Head of caudate nucleus (tissue), 42 donors: ENCODE measurements at regions not wholly inside any gene's neighbourhood (a gene's known extent, or its start where the extent isn't known, plus 50 kb on each side); places are given as distances from the start of the nearest gene placed in this dataset.

Experiments
- DNase-seq, 42 donors: peaks; one replicate each; pipeline versions ENCODE4 v3.0.0 to v3.0.0-alpha.2; 2020 to 2021; ENCODE audit warnings: mixed read lengths in 7 of 42
- intact Hi-C: fragments of 100-400 bp; cut with DNase I; formaldehyde crosslinking; loops from one replicate; pipeline ENCODE4 v1.15.0; 2022

- no peak for DNase-seq
Measured at GRCh38 chr2:71816815-71817214, 330.8 kb downstream of the CYP26B1 start.

GRCh38 chr2:71815701-71816474 lies 331.8 kb downstream of the CYP26B1 start:
- peak in 1 of 42 donors; percentile 1 for DNase-seq

More at GRCh38 chr2:71816815-71817214, 330.8 kb downstream of the CYP26B1 start:
- intact Hi-C loops, result no loop called here

GRCh38 chr2:71814885-71815284 lies 332.8 kb downstream of the CYP26B1 start:
- intact Hi-C loops, result no loop called here

More at GRCh38 chr2:71815701-71816474, 331.8 kb downstream of the CYP26B1 start:
- intact Hi-C loops, result no loop called here

GRCh38 chr2:71813807-71814470 lies 333.7 kb downstream of the CYP26B1 start:
- intact Hi-C loops, result no loop called here
- peak in 1 of 42 donors; percentile 2 for DNase-seq

More at GRCh38 chr2:71814885-71815284, 332.8 kb downstream of the CYP26B1 start:
- DNase-seq, result peak in 1 of 42 donors; percentile 12

- peak in 1 of 42 donors; percentile 5 for DNase-seq
- intact Hi-C loops, result no loop called here
Measured at GRCh38 chr2:71813315-71813714, 334.3 kb downstream of the CYP26B1 start.

- intact Hi-C loops, result no loop called here
- peak in 2 of 42 donors; percentile 0 to 1 for DNase-seq
Measured at GRCh38 chr2:71812736-71813135, 334.9 kb downstream of the CYP26B1 start.

GRCh38 chr2:71811726-71812125 lies 335.9 kb downstream of the CYP26B1 start:
- intact Hi-C loops, result no loop called here
- DNase-seq, result peak in 2 of 42 donors; percentile 2 to 10

GRCh38 chr2:71811157-71811556 lies 336.5 kb downstream of the CYP26B1 start:
- intact Hi-C loops, result no loop called here
- peak in 1 of 42 donors; percentile 3 for DNase-seq

GRCh38 chr2:71807581-71808451 lies 339.8 kb downstream of the CYP26B1 start:
- DNase-seq, result peak in 4 of 42 donors; percentile 1 to 26 (median 5)
- intact Hi-C loops, result loop anchor here (10.0 kb wide), 1 partner anchor 327 kb away; no protein-coding TSS in a partner anchor

- DNase-seq, result peak in 4 of 42 donors; percentile 1 to 3 (median 3)
- intact Hi-C loops, result loop anchor here (10.0 kb wide), 1 partner anchor 328 kb away; no protein-coding TSS in a partner anchor
Measured at GRCh38 chr2:71806432-71806831, 341.2 kb downstream of the CYP26B1 start.

- DNase-seq, result peak in 6 of 42 donors; percentile 0 to 11 (median 1)
- intact Hi-C loops, result loop anchor here (10.0 kb wide), 1 partner anchor 330 kb away; no protein-coding TSS in a partner anchor
Measured at GRCh38 chr2:71804281-71804751, 343.3 kb downstream of the CYP26B1 start.

GRCh38 chr2:71803398-71803797 lies 344.3 kb downstream of the CYP26B1 start:
- DNase-seq, result peak in 2 of 42 donors; percentile 2 to 4
- intact Hi-C loops, result loop anchor here (10.0 kb wide), 1 partner anchor 331 kb away; no protein-coding TSS in a partner anchor

GRCh38 chr2:71802556-71802955 lies 345.1 kb downstream of the CYP26B1 start:
- DNase-seq, result peak in 5 of 42 donors; percentile 1 to 12 (median 5)
- intact Hi-C loops, result loop anchor here (10.0 kb wide), 1 partner anchor 332 kb away; no protein-coding TSS in a partner anchor

- DNase-seq, result peak in 41 of 42 donors; percentile 27 to 85 (median 65)
- intact Hi-C loops, result loop anchor here (10.0 kb wide), 1 partner anchor 333 kb away; no protein-coding TSS in a partner anchor
Measured at GRCh38 chr2:71801969-71802368, 345.7 kb downstream of the CYP26B1 start.

GRCh38 chr2:71801556-71801955 lies 346.1 kb downstream of the CYP26B1 start:
- intact Hi-C loops, result loop anchor here (10.0 kb wide), 1 partner anchor 333 kb away; no protein-coding TSS in a partner anchor
- DNase-seq, result peak in 2 of 42 donors; percentile 1

- DNase-seq, result no peak
- intact Hi-C loops, result loop anchor here (10.0 kb wide), 1 partner anchor 334 kb away; no protein-coding TSS in a partner anchor
Measured at GRCh38 chr2:71800851-71801250, 346.8 kb downstream of the CYP26B1 start.

- DNase-seq, result peak in 6 of 42 donors; percentile 1 to 38 (median 9)
- intact Hi-C loops, result loop anchor here (10.0 kb wide), 1 partner anchor 335 kb away; no protein-coding TSS in a partner anchor
Measured at GRCh38 chr2:71800106-71800809, 346.9 kb downstream of the DYSF start.
